Putamen (tissue), 1 donor: ENCODE measurements at regions not wholly inside any gene's neighbourhood (a gene's known extent, or its start where the extent isn't known, plus 50 kb on each side); places are given as distances from the start of the nearest gene placed in this dataset.
"Not testable (repeated sequence)": the region's sequence is repeated elsewhere in the genome, so short reads cannot be mapped to it uniquely, and the experiment has no call there.

Experiments used
- DNase-seq: peaks from one replicate; pipeline ENCODE4 v3.0.0-alpha.2; 2016; ENCODE audit warnings: low spot score

GRCh38 chr5:39696672-39697398 lies 272.1 kb upstream of the DAB2 start:
- DNase-seq: no peak

GRCh38 chr5:39691993-39692392 lies 267.2 kb upstream of the DAB2 start:
- DNase-seq: no peak

GRCh38 chr5:39691136-39691535 lies 266.4 kb upstream of the DAB2 start:
- no peak for DNase-seq

- no peak for DNase-seq
These were observed 265.1 kb upstream of the DAB2 start for GRCh38 chr5:39689919-39690318.

GRCh38 chr5:39687924-39688323 lies 263.1 kb upstream of the DAB2 start:
- not testable (repeated sequence) for DNase-seq

GRCh38 chr5:39680213-39680612 lies 255.4 kb upstream of the DAB2 start:
- DNase-seq: no peak

GRCh38 chr5:39678534-39678933 lies 253.8 kb upstream of the DAB2 start:
- DNase-seq: no peak

- DNase-seq: no peak
These were observed 250.9 kb upstream of the DAB2 start for GRCh38 chr5:39675676-39676075.

- DNase-seq: no peak
These were observed 249.7 kb upstream of the DAB2 start for GRCh38 chr5:39674209-39675082.

- DNase-seq: no peak
These were observed 246.8 kb upstream of the DAB2 start for GRCh38 chr5:39671561-39671961.

GRCh38 chr5:39670955-39671354 lies 246.2 kb upstream of the DAB2 start:
- no peak for DNase-seq

- DNase-seq: no peak
These were observed 245.6 kb upstream of the DAB2 start for GRCh38 chr5:39670391-39670790.

- no peak for DNase-seq
These were observed 244.2 kb upstream of the DAB2 start for GRCh38 chr5:39668980-39669379.

GRCh38 chr5:39665328-39665727 lies 240.5 kb upstream of the DAB2 start:
- DNase-seq: no peak

- DNase-seq: no peak
These were observed 238.2 kb upstream of the DAB2 start for GRCh38 chr5:39662945-39663344.

- no peak for DNase-seq
These were observed 236.4 kb upstream of the DAB2 start for GRCh38 chr5:39661026-39661779.

GRCh38 chr5:39660020-39660419 lies 235.2 kb upstream of the DAB2 start:
- DNase-seq: no peak

- no peak for DNase-seq
These were observed 234.1 kb upstream of the DAB2 start for GRCh38 chr5:39658866-39659265.

- no peak for DNase-seq
These were observed 233.2 kb upstream of the DAB2 start for GRCh38 chr5:39657943-39658342.

GRCh38 chr5:39656600-39656999 lies 231.8 kb upstream of the DAB2 start:
- no peak for DNase-seq

GRCh38 chr5:39654715-39655114 lies 229.9 kb upstream of the DAB2 start:
- DNase-seq: no peak

GRCh38 chr5:39652481-39652880 lies 227.7 kb upstream of the DAB2 start:
- not testable (repeated sequence) for DNase-seq

- DNase-seq: no peak
These were observed 227.3 kb upstream of the DAB2 start for GRCh38 chr5:39652036-39652435.
